H1 (cell line): ENCODE measurements at regions not wholly inside any gene's neighbourhood (a gene's known extent, or its start where the extent isn't known, plus 50 kb on each side); places are given as distances from the start of the nearest gene placed in this dataset.

Experiments
- CTCF ChIP-seq, 3 experiments: IDR thresholded peaks; 1 replicate in 2 of 3; 2 replicates in 1 of 3; pipeline versions ENCODE4 v1.5.1 to v1.6.1; 2011; ENCODE audit warnings: low read length in 3 of 3, mild to moderate bottlenecking in 3 of 3, inconsistent platforms in 2 of 3, low read depth in 1 of 3, moderate library complexity in 1 of 3; ENCODE audit not compliant: insufficient read depth in 1 of 3; ENCODE audit errors: control extremely low read depth in 1 of 3
- EZH2 ChIP-seq: fragments of 200-600 bp; sonication (generic); IDR thresholded peaks from 2 replicates; pipeline ENCODE4 v1.7.1; 2012; ENCODE audit warnings: low read depth, mild to moderate bottlenecking, moderate library complexity, low read length, inconsistent platforms; ENCODE audit not compliant: severe bottlenecking
- NANOG ChIP-seq: IDR thresholded peaks from 2 replicates; pipeline ENCODE4 v1.6.1; 2011; ENCODE audit warnings: low read length, low read depth, mild to moderate bottlenecking, inconsistent platforms; ENCODE audit not compliant: insufficient read depth, poor library complexity, severe bottlenecking
- NRF1 ChIP-seq: IDR thresholded peaks from 2 replicates; pipeline ENCODE4 v1.6.1; 2011; ENCODE audit warnings: mild to moderate bottlenecking, low read depth, low read length, improper control_type of control experiment
- POLR2A ChIP-seq, 2 experiments: IDR thresholded peaks; 1 replicate in 1 of 2; 2 replicates in 1 of 2; pipeline ENCODE4 v1.6.1; 2011; ENCODE audit warnings: low read depth in 2 of 2, low read length in 2 of 2, mild to moderate bottlenecking in 2 of 2; ENCODE audit errors: control extremely low read depth in 1 of 2
- POLR2AphosphoS5 ChIP-seq: IDR thresholded peaks from 2 replicates; pipeline ENCODE4 v1.6.1; 2011; ENCODE audit warnings: low read depth, low read length
- RAD21 ChIP-seq, 2 experiments: IDR thresholded peaks in 1 of 2; conservative IDR thresholded peaks in 1 of 2; 2 replicates each; pipeline ENCODE4 v1.6.1; 2011; ENCODE audit warnings: low read depth in 2 of 2, low read length in 2 of 2, improper control_type of control experiment in 1 of 2, inconsistent platforms in 1 of 2, mild to moderate bottlenecking in 1 of 2, moderate library complexity in 1 of 2
- SP1 ChIP-seq: IDR thresholded peaks from 2 replicates; pipeline ENCODE4 v1.6.1; 2011; ENCODE audit warnings: low read depth, low read length

GRCh38 chr3:152650177-152650576 lies 184.8 kb upstream of the P2RY1 start:
- TF ChIP-seq POLR2A (IDR thresholded peaks at IDR 0.05; ENCODE audit: control extremely low read depth in 1 of 2, low read depth in 2 of 2, low read length in 2 of 2) (no peak), CTCF (IDR thresholded peaks at IDR 0.05; ENCODE audit: control extremely low read depth in 1 of 3, insufficient read depth in 1 of 3, low read depth in 1 of 3, low read length in 3 of 3) (no peak), POLR2AphosphoS5 (no peak), EZH2 (no peak), NANOG (no peak), RAD21 (IDR thresholded peaks at IDR 0.05 in 1 of 2, conservative IDR thresholded peaks at IDR 0.05 in 1 of 2; ENCODE audit: low read depth in 2 of 2, low read length in 2 of 2) (no peak), NRF1 (no peak), SP1 (no peak)
